Fibroblast of lung (primary cell): ENCODE measurements at regions not wholly inside any gene's neighbourhood (a gene's known extent, or its start where the extent isn't known, plus 50 kb on each side); places are given as distances from the start of the nearest gene placed in this dataset.

ENCODE experiments used
- DNase-seq, 2 donors: peaks; one replicate each; pipeline versions ENCODE4 v3.0.0 to v3.0.0-alpha.2; 2010; ENCODE audit warnings: low read depth in 2 of 2
- H2AFZ ChIP-seq: 2 replicates; pipeline ENCODE4 v1.5.1; 2012; ENCODE audit warnings: low read length, control low read depth, inconsistent platforms
- H3K27ac ChIP-seq: 2 replicates; pipeline ENCODE4 v1.5.1; 2011; ENCODE audit warnings: low read length, control low read depth; ENCODE audit not compliant: insufficient read depth
- H3K27me3 ChIP-seq: 2 replicates; pipeline ENCODE4 v1.5.1; 2011; ENCODE audit warnings: mild to moderate bottlenecking, low read length; ENCODE audit not compliant: control insufficient read depth, insufficient read depth
- H3K36me3 ChIP-seq: 2 replicates; pipeline ENCODE4 v1.5.1; 2011; ENCODE audit warnings: low read length; ENCODE audit not compliant: control insufficient read depth, insufficient read depth
- H3K4me1 ChIP-seq: 2 replicates; pipeline ENCODE4 v1.5.1; 2011; ENCODE audit warnings: low read length; ENCODE audit not compliant: control insufficient read depth, insufficient read depth; ENCODE audit errors: extremely low read depth
- H3K4me2 ChIP-seq: 2 replicates; pipeline ENCODE4 v1.5.1; 2011; ENCODE audit warnings: low read length, control low read depth; ENCODE audit not compliant: insufficient read depth; ENCODE audit errors: extremely low read depth
- H3K4me3 ChIP-seq, 4 experiments: fragments of 200-600 bp in 1 of 4; sonication (generic) in 1 of 4; replicated peaks in 1 of 4; 2 replicates each; pipeline ENCODE4 v1.5.1; 2011 to 2016; ENCODE audit warnings: low read length in 4 of 4, low read depth in 3 of 4, mild to moderate bottlenecking in 3 of 4, control low read depth in 2 of 4, inconsistent platforms in 1 of 4, mixed read lengths in 1 of 4; ENCODE audit not compliant: insufficient read depth in 1 of 4; ENCODE audit errors: control extremely low read depth in 1 of 4
- H3K79me2 ChIP-seq: 2 replicates; pipeline ENCODE4 v1.5.1; 2012; ENCODE audit warnings: mild to moderate bottlenecking, low read length, inconsistent platforms; ENCODE audit not compliant: control insufficient read depth, insufficient read depth
- H3K9ac ChIP-seq: 2 replicates; pipeline ENCODE4 v1.5.1; 2011; ENCODE audit warnings: mild to moderate bottlenecking, low read length, control low read depth; ENCODE audit not compliant: insufficient read depth
- H3K9me3 ChIP-seq: 2 replicates; pipeline ENCODE4 v1.5.1; 2012; ENCODE audit warnings: low read depth, low read length; ENCODE audit not compliant: control insufficient read depth, insufficient read depth
- H4K20me1 ChIP-seq: 2 replicates; pipeline ENCODE4 v1.5.1; 2011; ENCODE audit warnings: low read length; ENCODE audit not compliant: control insufficient read depth, insufficient read depth; ENCODE audit errors: extremely low read depth
- CTCF ChIP-seq, 2 donors: IDR thresholded peaks in 1 of 2; conservative IDR thresholded peaks in 1 of 2; 1 replicate in 1 of 2; 2 replicates in 1 of 2; pipeline ENCODE4 v1.5.1; 2011 to 2012; ENCODE audit warnings: low read length in 2 of 2, control low read depth in 1 of 2, inconsistent platforms in 1 of 2, low read depth in 1 of 2, mild to moderate bottlenecking in 1 of 2
- EZH2 ChIP-seq: IDR thresholded peaks from 2 replicates; pipeline ENCODE4 v1.5.1; 2012; ENCODE audit warnings: low read length, control low read depth, mild to moderate bottlenecking; ENCODE audit errors: missing control alignments

GRCh38 chr1:83676106-83676505, 322.8 kb downstream of the TTLL7 start:
- Histone ChIP-seq H3K79me2 (no peaks in the 10 kb centered on the region), H3K9ac (no peak overlapping the region), H3K4me2 (no peak overlapping the region), H3K36me3 (no peaks in the 10 kb centered on the region), H3K4me1 (no peaks in the 10 kb centered on the region), H4K20me1 (no peaks in the 10 kb centered on the region), H2AFZ (no peak overlapping the region), H3K27ac (no peak overlapping the region), H3K9me3 (no peaks in the 10 kb centered on the region), H3K27me3 (no peaks in the 10 kb centered on the region), H3K4me3 (no peak overlapping the region)
- TF ChIP-seq EZH2 (no peak), CTCF (conservative IDR thresholded peaks at IDR 0.05 in 1 of 2, IDR thresholded peaks at IDR 0.05 in 1 of 2; ENCODE audit: low read depth in 1 of 2, low read length in 2 of 2) (no peak)
- DNase-seq: no peak

GRCh38 chr1:83673312-83673711, 325.6 kb downstream of the TTLL7 start:
- H3K79me2 ChIP-seq: no peaks in the 10 kb centered on the region
- peak; percentile 9 to 18 for DNase-seq
- no peak for TF ChIP-seq EZH2
- TF ChIP-seq CTCF (conservative IDR thresholded peaks at IDR 0.05 in 1 of 2, IDR thresholded peaks at IDR 0.05 in 1 of 2; ENCODE audit: low read depth in 1 of 2, low read length in 2 of 2): no peak
- no peak overlapping the region for H3K4me3 ChIP-seq
- no peak overlapping the region for H2AFZ ChIP-seq
- no peaks in the 10 kb centered on the region for H3K36me3 ChIP-seq
- H4K20me1 ChIP-seq: no peaks in the 10 kb centered on the region
- no peak overlapping the region for H3K9ac ChIP-seq
- H3K4me1 ChIP-seq: no peaks in the 10 kb centered on the region
- no peak overlapping the region for H3K27ac ChIP-seq
- H3K27me3 ChIP-seq: no peaks in the 10 kb centered on the region
- no peak overlapping the region for H3K4me2 ChIP-seq
- H3K9me3 ChIP-seq: no peaks in the 10 kb centered on the region

- Histone ChIP-seq H3K36me3 (no peaks in the 10 kb centered on the region), H4K20me1 (no peaks in the 10 kb centered on the region), H3K79me2 (no peaks in the 10 kb centered on the region), H3K9me3 (no peaks in the 10 kb centered on the region), H2AFZ (no peak overlapping the region), H3K27ac (no peak overlapping the region), H3K4me2 (no peak overlapping the region), H3K9ac (no peak overlapping the region), H3K27me3 (no peaks in the 10 kb centered on the region), H3K4me1 (no peaks in the 10 kb centered on the region), H3K4me3 (no peak overlapping the region)
- TF ChIP-seq EZH2 (no peak), CTCF (conservative IDR thresholded peaks at IDR 0.05 in 1 of 2, IDR thresholded peaks at IDR 0.05 in 1 of 2; ENCODE audit: low read depth in 1 of 2, low read length in 2 of 2) (no peak)
- DNase-seq: no peak
Observed at GRCh38 chr1:83671586-83671985, 327.3 kb downstream of the TTLL7 start.
